CD1c-positive myeloid dendritic cell (primary cell): ENCODE measurements at regions not wholly inside any gene's neighbourhood (a gene's known extent, or its start where the extent isn't known, plus 50 kb on each side); places are given as distances from the start of the nearest gene placed in this dataset.

Experiments used
- DNase-seq: peaks from one replicate; pipeline ENCODE4 v3.0.0-alpha.2; 2016; ENCODE audit errors: extremely low spot score

- DNase-seq: no peak
These were observed 113.4 kb downstream of the RTP5 start for GRCh38 chr2:241982706-241983570.

GRCh38 chr2:241983571-241984270, 114.2 kb downstream of the RTP5 start:
- no peak for DNase-seq

GRCh38 chr2:241984271-241984655, 114.7 kb downstream of the RTP5 start:
- no peak for DNase-seq

- DNase-seq: no peak
These were observed 115.1 kb downstream of the RTP5 start for GRCh38 chr2:241984658-241985057.

GRCh38 chr2:241985161-241985985, 115.8 kb downstream of the RTP5 start:
- peak; percentile 37 for DNase-seq

GRCh38 chr2:241985986-241986329, 116.4 kb downstream of the RTP5 start:
- no peak for DNase-seq

- no peak for DNase-seq
These were observed 117.5 kb downstream of the RTP5 start for GRCh38 chr2:241986836-241987641.

GRCh38 chr2:241987726-241988125, 118.2 kb downstream of the RTP5 start:
- no peak for DNase-seq

- no peak for DNase-seq
These were observed 118.6 kb downstream of the RTP5 start for GRCh38 chr2:241988146-241988545.

GRCh38 chr2:241989074-241989473, 119.5 kb downstream of the RTP5 start:
- no peak for DNase-seq

- DNase-seq: no peak
These were observed 120.9 kb downstream of the RTP5 start for GRCh38 chr2:241990466-241990865.

GRCh38 chr2:241991299-241991698, 121.8 kb downstream of the RTP5 start:
- no peak for DNase-seq

GRCh38 chr2:241992753-241993152, 123.2 kb downstream of the RTP5 start:
- DNase-seq: no peak

GRCh38 chr2:241993386-241994005, 124.0 kb downstream of the RTP5 start:
- DNase-seq: no peak

GRCh38 chr2:241994086-241994485, 124.6 kb downstream of the RTP5 start:
- no peak for DNase-seq

- no peak for DNase-seq
These were observed 125.2 kb downstream of the RTP5 start for GRCh38 chr2:241994556-241995213.

GRCh38 chr2:241996100-241996499, 126.6 kb downstream of the RTP5 start:
- DNase-seq: no peak

GRCh38 chr2:241997017-241997416, 127.5 kb downstream of the RTP5 start:
- no peak for DNase-seq

GRCh38 chr2:241999184-241999583, 129.7 kb downstream of the RTP5 start:
- DNase-seq: no peak

- DNase-seq: no peak
These were observed 132.3 kb downstream of the RTP5 start for GRCh38 chr2:242001853-242002252.

- DNase-seq: no peak
These were observed 133.4 kb downstream of the RTP5 start for GRCh38 chr2:242002944-242003343.
